Chondrocyte (in vitro differentiated cells): ENCODE measurements at regions not wholly inside any gene's neighbourhood (a gene's known extent, or its start where the extent isn't known, plus 50 kb on each side); places are given as distances from the start of the nearest gene placed in this dataset.

Experiments used
- DNase-seq: peaks from one replicate; pipeline ENCODE4 v3.0.0; 2021; ENCODE audit warnings: mixed read lengths, low spot score
- H3K27ac Mint-ChIP-seq: one replicate; pipeline ENCODE4 v1.8.0; 2021; ENCODE audit warnings: mild to moderate bottlenecking, moderate library complexity, mixed read lengths; ENCODE audit not compliant: unreplicated experiment
- H3K27me3 Mint-ChIP-seq: 2 replicates; pipeline ENCODE4 v1.8.0; 2021; ENCODE audit warnings: low read depth, mixed read lengths
- H3K36me3 Mint-ChIP-seq: 2 replicates; pipeline ENCODE4 v1.8.0; 2021; ENCODE audit warnings: low read depth, mixed read lengths
- H3K4me1 Mint-ChIP-seq: 2 replicates; pipeline ENCODE4 v1.8.0; 2021; ENCODE audit warnings: low read depth, mild to moderate bottlenecking, mixed read lengths
- H3K4me3 Mint-ChIP-seq: one replicate; pipeline ENCODE4 v1.8.0; 2021; ENCODE audit warnings: mild to moderate bottlenecking, moderate library complexity, mixed read lengths; ENCODE audit not compliant: unreplicated experiment
- H3K9me3 Mint-ChIP-seq: 2 replicates; pipeline ENCODE4 v1.8.0; 2021; ENCODE audit warnings: low read depth, mixed read lengths
- CTCF ChIP-seq: fragments of 200-600 bp; sonication (generic); IDR thresholded peaks from 2 replicates; pipeline ENCODE4 v1.5.0; 2021; ENCODE audit warnings: antibody characterized with exemption, mild to moderate bottlenecking, moderate library complexity

- no peaks in the 10 kb centered on the region for H3K4me1 Mint-ChIP-seq
- no peaks in the 10 kb centered on the region for H3K36me3 Mint-ChIP-seq
- H3K27ac Mint-ChIP-seq = no peak overlapping the region
- H3K27me3 Mint-ChIP-seq = peaks cover 10% of the 10 kb centered on the region
- peaks cover 8% of the 10 kb centered on the region for H3K9me3 Mint-ChIP-seq
- DNase-seq = no peak
- H3K4me3 Mint-ChIP-seq = no peak overlapping the region
- TF ChIP-seq CTCF = no peak
Observed at GRCh38 chr18:7363338-7363737, 132.4 kb downstream of the LRRC30 start.

- no peaks in the 10 kb centered on the region for H3K4me1 Mint-ChIP-seq
- peaks cover 7% of the 10 kb centered on the region for H3K27me3 Mint-ChIP-seq
- no peak overlapping the region for H3K4me3 Mint-ChIP-seq
- DNase-seq = no peak
- peaks cover 8% of the 10 kb centered on the region for H3K9me3 Mint-ChIP-seq
- no peak for TF ChIP-seq CTCF
- no peak overlapping the region for H3K27ac Mint-ChIP-seq
- H3K36me3 Mint-ChIP-seq = no peaks in the 10 kb centered on the region
Observed at GRCh38 chr18:7366597-7366996, 135.7 kb downstream of the LRRC30 start.

- Mint-ChIP-seq H3K9me3 (peaks cover 8% of the 10 kb centered on the region), H3K4me3 (no peak overlapping the region), H3K4me1 (no peaks in the 10 kb centered on the region), H3K27me3 (peaks cover 5% of the 10 kb centered on the region), H3K27ac (no peak overlapping the region), H3K36me3 (no peaks in the 10 kb centered on the region)
- no peak for DNase-seq
- TF ChIP-seq CTCF = peak; percentile 26
Observed at GRCh38 chr18:7367336-7367735, 136.4 kb downstream of the LRRC30 start.

- Mint-ChIP-seq H3K27ac (no peak overlapping the region), H3K4me1 (no peaks in the 10 kb centered on the region), H3K27me3 (peaks cover 5% of the 10 kb centered on the region), H3K9me3 (peaks cover 8% of the 10 kb centered on the region), H3K36me3 (no peaks in the 10 kb centered on the region), H3K4me3 (no peak overlapping the region)
- no peak for TF ChIP-seq CTCF
- DNase-seq = no peak
Observed at GRCh38 chr18:7369006-7369405, 138.1 kb downstream of the LRRC30 start.

- Mint-ChIP-seq H3K27ac (no peak overlapping the region), H3K4me3 (no peak overlapping the region), H3K27me3 (peaks cover 2% of the 10 kb centered on the region), H3K4me1 (no peaks in the 10 kb centered on the region), H3K36me3 (no peaks in the 10 kb centered on the region), H3K9me3 (no peaks in the 10 kb centered on the region)
- DNase-seq = no peak
- no peak for TF ChIP-seq CTCF
Observed at GRCh38 chr18:7370375-7370774, 139.5 kb downstream of the LRRC30 start.
